ENCODE measurements at regions not wholly inside any gene's neighbourhood (a gene's known extent, or its start where the extent isn't known, plus 50 kb on each side); places are given as distances from the start of the nearest gene placed in this dataset.
A peak's percentile ranks its signal among the peaks of the same experiment; 100 is the strongest.

DNA sequence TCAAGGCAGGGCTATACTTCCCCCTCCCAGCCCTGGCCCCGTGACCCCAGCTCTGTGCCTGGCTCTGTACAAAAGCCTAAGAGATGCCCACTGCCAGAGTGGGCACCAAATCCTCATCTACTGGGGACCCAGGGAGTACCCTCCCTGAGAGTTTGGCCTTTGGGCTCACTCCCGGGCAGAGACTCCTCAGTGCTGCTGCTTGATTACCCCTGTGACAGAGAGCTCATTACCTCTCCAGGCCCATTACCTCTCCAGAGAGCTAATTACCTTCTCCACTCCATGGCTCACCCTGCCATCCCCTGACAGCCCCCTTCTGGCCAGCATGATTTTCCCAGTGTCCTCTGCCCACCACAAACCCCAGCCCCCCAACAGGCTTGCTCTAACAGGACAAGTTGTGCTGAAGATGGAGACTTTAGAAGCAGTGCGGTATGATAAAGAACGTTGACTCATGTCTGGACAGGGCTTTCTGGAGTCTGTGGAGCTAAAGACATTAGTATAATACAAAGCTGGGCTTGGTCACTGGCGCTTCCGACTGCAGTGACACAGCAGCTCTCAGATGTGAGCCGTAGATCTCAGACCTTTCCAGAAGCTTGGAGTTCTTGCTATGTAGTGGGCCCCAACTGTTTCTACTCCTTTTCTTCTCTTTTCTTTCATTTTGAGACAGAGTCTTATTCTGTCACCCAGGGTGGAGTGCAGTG is 111.3 kb upstream of the KCTD7 start:
- no peak for TF ChIP-seq POLR2A (IDR thresholded peaks at IDR 0.05)
- TF ChIP-seq, protein P1, sequence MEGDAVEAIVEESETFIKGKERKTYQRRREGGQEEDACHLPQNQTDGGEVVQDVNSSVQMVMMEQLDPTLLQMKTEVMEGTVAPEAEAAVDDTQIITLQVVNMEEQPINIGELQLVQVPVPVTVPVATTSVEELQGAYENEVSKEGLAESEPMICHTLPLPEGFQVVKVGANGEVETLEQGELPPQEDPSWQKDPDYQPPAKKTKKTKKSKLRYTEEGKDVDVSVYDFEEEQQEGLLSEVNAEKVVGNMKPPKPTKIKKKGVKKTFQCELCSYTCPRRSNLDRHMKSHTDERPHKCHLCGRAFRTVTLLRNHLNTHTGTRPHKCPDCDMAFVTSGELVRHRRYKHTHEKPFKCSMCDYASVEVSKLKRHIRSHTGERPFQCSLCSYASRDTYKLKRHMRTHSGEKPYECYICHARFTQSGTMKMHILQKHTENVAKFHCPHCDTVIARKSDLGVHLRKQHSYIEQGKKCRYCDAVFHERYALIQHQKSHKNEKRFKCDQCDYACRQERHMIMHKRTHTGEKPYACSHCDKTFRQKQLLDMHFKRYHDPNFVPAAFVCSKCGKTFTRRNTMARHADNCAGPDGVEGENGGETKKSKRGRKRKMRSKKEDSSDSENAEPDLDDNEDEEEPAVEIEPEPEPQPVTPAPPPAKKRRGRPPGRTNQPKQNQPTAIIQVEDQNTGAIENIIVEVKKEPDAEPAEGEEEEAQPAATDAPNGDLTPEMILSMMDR (IDR thresholded peaks at IDR 0.05) = no peak
- WGBS, 2 donors = 66 to 72% methylated on average over 5 to 7 of the region's 7 CpGs
- no peak for ATAC-seq

DNA sequence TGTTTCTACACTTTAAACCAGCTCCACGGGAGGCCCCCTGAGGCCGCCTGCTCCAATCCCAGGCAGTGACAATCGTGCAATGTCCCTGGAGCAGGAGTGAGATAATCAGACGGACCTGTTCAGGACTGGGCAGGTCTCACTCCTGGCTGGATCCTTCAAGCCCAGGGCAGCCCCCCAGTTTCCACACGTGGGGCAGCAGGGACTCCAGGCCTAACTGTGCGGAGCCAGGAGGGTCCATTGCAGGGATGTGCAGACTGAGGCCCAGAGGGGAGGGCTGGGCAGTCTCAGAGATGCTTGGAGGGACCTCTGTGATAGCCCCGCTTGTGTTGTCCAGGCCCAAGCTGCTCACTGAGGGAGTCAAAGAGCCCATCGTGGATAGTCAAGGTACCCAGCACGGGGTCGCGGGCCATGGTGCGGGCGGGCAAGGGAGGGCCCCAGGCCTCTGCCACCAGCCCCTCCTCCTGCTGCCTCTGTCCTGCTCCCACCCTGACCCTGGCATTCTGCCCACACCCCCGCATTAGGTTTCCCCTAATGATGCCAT is 110.5 kb upstream of the KCTD7 start:
- no peaks in the 10 kb centered on the region for H3K27me3 ChIP-seq
- H3K9me3 ChIP-seq = no peaks in the 10 kb centered on the region
- no peaks in the 10 kb centered on the region for H3K4me1 ChIP-seq
- TF ChIP-seq, protein P1 (IDR thresholded peaks at IDR 0.05) = no peak
- TF ChIP-seq POLR2A (IDR thresholded peaks at IDR 0.05) = no peak
- DNase-seq = no peak
- no peak overlapping the region for H3K4me3 ChIP-seq
- intact Hi-C loops (cut with DNase I) = no loop called here
- 64 to 65% methylated on average over 9 to 13 of the region's 14 CpGs for WGBS, 2 donors
- ATAC-seq = peak; percentile 18
- no peaks in the 10 kb centered on the region for H3K36me3 ChIP-seq (replicated peaks in 1 of 2; ENCODE audit: insufficient read depth in 1 of 2, low read depth in 2 of 2)
- H3K27ac ChIP-seq = no peak overlapping the region

More for the DNA sequence above, 111.3 kb upstream of the KCTD7 start:
- Histone ChIP-seq H3K36me3 (replicated peaks in 1 of 2; ENCODE audit: insufficient read depth in 1 of 2, low read depth in 2 of 2) (no peaks in the 10 kb centered on the region), H3K27me3 (no peaks in the 10 kb centered on the region), H3K9me3 (no peaks in the 10 kb centered on the region), H3K4me3 (no peak overlapping the region), H3K4me1 (no peaks in the 10 kb centered on the region), H3K27ac (no peak overlapping the region)
- intact Hi-C loops (cut with DNase I) = no loop called here
- no peak for DNase-seq

DNA sequence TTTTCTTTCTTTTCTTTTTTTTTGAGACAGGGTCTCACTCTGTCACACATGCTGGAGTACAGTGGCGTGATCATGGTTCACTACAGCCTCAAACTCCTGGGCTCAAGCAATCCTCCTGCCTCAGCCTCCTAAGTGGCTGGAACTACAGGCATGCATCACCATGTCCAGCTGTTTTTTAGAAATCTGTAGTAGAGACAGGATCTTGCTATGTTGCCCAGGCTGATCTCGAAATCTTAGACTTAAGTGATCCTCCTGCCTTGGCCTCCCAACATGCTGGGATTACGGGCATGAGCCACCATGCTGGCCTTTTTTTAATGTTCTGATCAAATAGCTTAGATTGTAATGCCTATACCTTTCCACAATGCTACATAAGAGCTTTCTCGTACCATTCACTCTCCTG is 107.0 kb upstream of the KCTD7 start:
- Histone ChIP-seq H3K9me3 (no peaks in the 10 kb centered on the region), H3K4me1 (no peaks in the 10 kb centered on the region), H3K27ac (no peak overlapping the region), H3K27me3 (no peaks in the 10 kb centered on the region), H3K36me3 (replicated peaks in 1 of 2; ENCODE audit: insufficient read depth in 1 of 2, low read depth in 2 of 2) (no peaks in the 10 kb centered on the region), H3K4me3 (no peak overlapping the region)
- ATAC-seq = no peak
- WGBS, 2 donors = 84 to 88% methylated on average over 4 of the region's 4 CpGs
- intact Hi-C loops (cut with DNase I) = no loop called here
- DNase-seq = no peak
- no peak for TF ChIP-seq POLR2A (IDR thresholded peaks at IDR 0.05)
- TF ChIP-seq, protein P1 (IDR thresholded peaks at IDR 0.05) = no peak

DNA sequence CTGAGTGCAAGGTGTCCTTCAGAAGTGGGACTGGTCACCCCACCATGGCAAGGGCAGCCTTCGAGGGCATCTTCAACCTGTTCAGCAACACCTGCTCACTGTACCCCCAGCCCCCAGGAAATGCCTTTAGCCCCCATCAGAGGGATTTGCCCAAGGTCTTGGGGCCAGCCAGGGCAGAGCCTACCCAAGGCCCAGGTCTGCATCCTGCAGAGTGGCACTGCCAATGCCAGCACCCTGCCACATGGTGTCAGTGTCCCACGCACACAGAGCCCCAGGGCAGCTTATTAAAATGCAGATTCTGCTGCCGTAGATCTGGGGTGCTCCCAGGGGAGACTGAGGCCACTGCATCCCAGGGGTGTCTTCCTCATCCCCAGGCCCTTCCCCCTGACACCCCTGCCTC is 106.2 kb upstream of the KCTD7 start:
- H3K27me3 ChIP-seq = no peaks in the 10 kb centered on the region
- no peak overlapping the region for H3K27ac ChIP-seq
- DNase-seq (peak in 1 of 4 donors; percentile 25), ATAC-seq (no peak)
- H3K36me3 ChIP-seq (replicated peaks in 1 of 2; ENCODE audit: insufficient read depth in 1 of 2, low read depth in 2 of 2) = no peaks in the 10 kb centered on the region
- intact Hi-C loops (cut with DNase I) = no loop called here
- no peaks in the 10 kb centered on the region for H3K9me3 ChIP-seq
- 0 to 35% methylated on average over 1 to 3 of the region's 3 CpGs for WGBS, 2 donors
- no peak for TF ChIP-seq POLR2A (IDR thresholded peaks at IDR 0.05)
- TF ChIP-seq, protein P1 (IDR thresholded peaks at IDR 0.05) = no peak
- H3K4me3 ChIP-seq = no peak overlapping the region
- H3K4me1 ChIP-seq = no peaks in the 10 kb centered on the region

DNA sequence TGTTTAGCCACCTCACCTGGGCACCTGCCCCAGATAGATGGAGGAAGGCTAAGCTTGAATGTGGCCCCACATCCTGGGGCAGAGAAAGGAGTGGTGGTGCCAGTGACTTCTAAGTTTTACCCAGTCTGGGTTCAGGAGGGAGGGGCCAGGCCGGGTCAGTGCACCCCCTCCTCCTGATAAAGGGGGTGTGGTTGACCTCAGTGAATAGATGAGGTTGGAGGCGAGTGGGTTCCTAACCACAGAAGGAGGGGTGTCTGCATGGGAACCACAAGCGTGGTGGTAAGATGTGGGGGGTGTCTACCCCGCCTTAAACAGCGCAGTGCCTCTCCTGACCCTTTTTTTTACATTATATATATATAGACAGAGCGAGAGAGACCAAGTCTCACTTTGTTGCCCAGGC is 105.3 kb upstream of the KCTD7 start:
- WGBS, 2 donors = 66 to 77% methylated on average over 6 of the region's 6 CpGs
- Histone ChIP-seq H3K4me3 (no peak overlapping the region), H3K36me3 (replicated peaks in 1 of 2; ENCODE audit: insufficient read depth in 1 of 2, low read depth in 2 of 2) (no peaks in the 10 kb centered on the region), H3K4me1 (no peaks in the 10 kb centered on the region), H3K9me3 (no peaks in the 10 kb centered on the region), H3K27ac (no peak overlapping the region), H3K27me3 (no peaks in the 10 kb centered on the region)
- DNase-seq (no peak), ATAC-seq (no peak)
- intact Hi-C loops (cut with DNase I) = no loop called here
- TF ChIP-seq POLR2A (IDR thresholded peaks at IDR 0.05) = no peak
- TF ChIP-seq, protein P1 (IDR thresholded peaks at IDR 0.05) = no peak
